ENCODE measurements at regions not wholly inside any gene's neighbourhood (a gene's known extent, or its start where the extent isn't known, plus 50 kb on each side); places are given as distances from the start of the nearest gene placed in this dataset.
A peak's percentile ranks its signal among the peaks of the same experiment; 100 is the strongest.

- Histone ChIP-seq H3K4me3 (ENCODE audit: low read length) (no peak overlapping the region), H3K4me1 (ENCODE audit: insufficient read depth, low read length) (peaks cover 7% of the 10 kb centered on the region), H3K36me3 (ENCODE audit: insufficient read depth, low read length) (no peaks in the 10 kb centered on the region), H3K27ac (ENCODE audit: low read depth in 1 of 2, low read length in 2 of 2) (no peak overlapping the region), H3K27me3 (ENCODE audit: control insufficient read depth in 1 of 2, insufficient read depth in 2 of 2, low read length in 2 of 2) (no peaks in the 10 kb centered on the region), H3K9me3 (ENCODE audit: control insufficient read depth in 1 of 2, insufficient read depth in 1 of 2, low read length in 2 of 2) (no peaks in the 10 kb centered on the region)
- POLR2A ChIA-PET: interaction anchor here (1.2 kb wide), 1 partner anchor 16 kb away, joined by 4 read pairs; no protein-coding TSS in a partner anchor
- DNase-seq (no peak), ATAC-seq (ENCODE audit: poor library complexity) (no peak)
- Mint-ChIP-seq H3K4me1 (ENCODE audit: low read depth) (peaks cover 14% of the 10 kb centered on the region), H3K36me3 (ENCODE audit: low read depth) (no peaks in the 10 kb centered on the region), H3K27me3 (no peaks in the 10 kb centered on the region), H3K9me3 (peaks cover 2% of the 10 kb centered on the region), H3K27ac (no peak overlapping the region), H3K4me3 (no peak overlapping the region)
- TF ChIP-seq, protein P1, sequence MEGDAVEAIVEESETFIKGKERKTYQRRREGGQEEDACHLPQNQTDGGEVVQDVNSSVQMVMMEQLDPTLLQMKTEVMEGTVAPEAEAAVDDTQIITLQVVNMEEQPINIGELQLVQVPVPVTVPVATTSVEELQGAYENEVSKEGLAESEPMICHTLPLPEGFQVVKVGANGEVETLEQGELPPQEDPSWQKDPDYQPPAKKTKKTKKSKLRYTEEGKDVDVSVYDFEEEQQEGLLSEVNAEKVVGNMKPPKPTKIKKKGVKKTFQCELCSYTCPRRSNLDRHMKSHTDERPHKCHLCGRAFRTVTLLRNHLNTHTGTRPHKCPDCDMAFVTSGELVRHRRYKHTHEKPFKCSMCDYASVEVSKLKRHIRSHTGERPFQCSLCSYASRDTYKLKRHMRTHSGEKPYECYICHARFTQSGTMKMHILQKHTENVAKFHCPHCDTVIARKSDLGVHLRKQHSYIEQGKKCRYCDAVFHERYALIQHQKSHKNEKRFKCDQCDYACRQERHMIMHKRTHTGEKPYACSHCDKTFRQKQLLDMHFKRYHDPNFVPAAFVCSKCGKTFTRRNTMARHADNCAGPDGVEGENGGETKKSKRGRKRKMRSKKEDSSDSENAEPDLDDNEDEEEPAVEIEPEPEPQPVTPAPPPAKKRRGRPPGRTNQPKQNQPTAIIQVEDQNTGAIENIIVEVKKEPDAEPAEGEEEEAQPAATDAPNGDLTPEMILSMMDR (IDR thresholded peaks at IDR 0.05): no peak
- CTCF ChIA-PET: interaction anchor here (0.6 kb wide), 1 partner anchor 570 kb away, joined by 3 read pairs; no protein-coding TSS in a partner anchor
- intact Hi-C loops (cut with DNase I, micrococcal nuclease): no loop called here
Measured at GRCh38 chr5:56506211-56506965, 273.3 kb upstream of the ANKRD55 start.

- no peaks in the 10 kb centered on the region for H3K36me3 Mint-ChIP-seq (ENCODE audit: low read depth)
- no peak for DNase-seq
- H3K9me3 Mint-ChIP-seq: peaks cover 2% of the 10 kb centered on the region
- H3K27ac Mint-ChIP-seq: no peak overlapping the region
- no peaks in the 10 kb centered on the region for H3K27me3 Mint-ChIP-seq
- Histone ChIP-seq H3K27me3 (ENCODE audit: control insufficient read depth in 1 of 2, insufficient read depth in 2 of 2, low read length in 2 of 2) (no peaks in the 10 kb centered on the region), H3K36me3 (ENCODE audit: insufficient read depth, low read length) (no peaks in the 10 kb centered on the region), H3K4me3 (ENCODE audit: low read length) (no peak overlapping the region), H3K27ac (ENCODE audit: low read depth in 1 of 2, low read length in 2 of 2) (no peak overlapping the region), H3K9me3 (ENCODE audit: control insufficient read depth in 1 of 2, insufficient read depth in 1 of 2, low read length in 2 of 2) (peaks cover 0 to 1% of the 10 kb centered on the region in 2 experiments), H3K4me1 (ENCODE audit: insufficient read depth, low read length) (peaks cover 7% of the 10 kb centered on the region)
- H3K4me3 Mint-ChIP-seq: no peak overlapping the region
- H3K4me1 Mint-ChIP-seq (ENCODE audit: low read depth): peaks cover 18% of the 10 kb centered on the region
- ChIA-PET POLR2A (no interaction called here), CTCF (interaction anchor here (0.6 kb wide), 1 partner anchor 187 kb away, joined by 3 read pairs; no protein-coding TSS in a partner anchor)
- intact Hi-C loops (cut with DNase I, micrococcal nuclease): no loop called here
- no peak for ATAC-seq (ENCODE audit: poor library complexity)
- TF ChIP-seq, protein P1 (IDR thresholded peaks at IDR 0.05): no peak
Measured at GRCh38 chr5:56503929-56504328, 270.8 kb upstream of the ANKRD55 start.

- no peak overlapping the region for H3K4me3 Mint-ChIP-seq
- no peak overlapping the region for H3K4me3 ChIP-seq (ENCODE audit: low read length)
- ATAC-seq (ENCODE audit: poor library complexity): no peak
Measured at GRCh38 chr5:56501781-56502557, 268.8 kb upstream of the ANKRD55 start.

More at GRCh38 chr5:56501781-56502557, 268.8 kb upstream of the ANKRD55 start:
- Histone ChIP-seq H3K4me1 (ENCODE audit: insufficient read depth, low read length) (peaks cover 9% of the 10 kb centered on the region), H3K27ac (ENCODE audit: low read depth in 1 of 2, low read length in 2 of 2) (no peak overlapping the region), H3K9me3 (ENCODE audit: control insufficient read depth in 1 of 2, insufficient read depth in 1 of 2, low read length in 2 of 2) (peaks cover 0 to 7% of the 10 kb centered on the region in 2 experiments), H3K27me3 (ENCODE audit: control insufficient read depth in 1 of 2, insufficient read depth in 2 of 2, low read length in 2 of 2) (no peaks in the 10 kb centered on the region), H3K36me3 (ENCODE audit: insufficient read depth, low read length) (no peaks in the 10 kb centered on the region)
- DNase-seq: peak in 1 of 14 experiments; percentile 39
- intact Hi-C loops (cut with DNase I, micrococcal nuclease): no loop called here
- peaks cover 2% of the 10 kb centered on the region for H3K9me3 Mint-ChIP-seq
- H3K27ac Mint-ChIP-seq: peak overlapping the region; percentile 52
- ChIA-PET POLR2A (no interaction called here), CTCF (no interaction called here)
- H3K36me3 Mint-ChIP-seq (ENCODE audit: low read depth): no peaks in the 10 kb centered on the region
- peaks cover 20% of the 10 kb centered on the region for H3K4me1 Mint-ChIP-seq (ENCODE audit: low read depth)
- no peaks in the 10 kb centered on the region for H3K27me3 Mint-ChIP-seq
- TF ChIP-seq, protein P1 (IDR thresholded peaks at IDR 0.05): no peak

Measured in CD4-positive, alpha-beta T cell (primary cell).